Naive thymus-derived CD8-positive, alpha-beta T cell (primary cell): ENCODE measurements at regions not wholly inside any gene's neighbourhood (a gene's known extent, or its start where the extent isn't known, plus 50 kb on each side); places are given as distances from the start of the nearest gene placed in this dataset.
"Not testable (repeated sequence)": the region's sequence is repeated elsewhere in the genome, so short reads cannot be mapped to it uniquely, and the experiment has no call there.

ENCODE experiments used
- ATAC-seq, 2 donors: fragments of 150-1000 bp; cut with Tn5 transposase in 1 of 2; sonication (Bioruptor Pico), chemical (Tn5 transposase) in 1 of 2; 1 replicate in 1 of 2; 2 replicates in 1 of 2; pipeline ENCODE4 v1.10.0; 2021; ENCODE audit warnings: mild to moderate bottlenecking in 2 of 2, moderate library complexity in 2 of 2
- POLR2A ChIA-PET: fragments of 350-600 bp; sonication (Branson Sonifier 250); formaldehyde crosslinking; loops from one replicate; lab custom pipeline; 2021; ENCODE audit warnings: antibody characterized with exemption; lab: Charles Lee
- DNase-seq, 10 donors: peaks; one replicate each; pipeline versions ENCODE4 v3.0.0 to v3.0.0-alpha.2; 2020 to 2022
- H3K27ac Mint-ChIP-seq, 10 donors: one replicate each; pipeline ENCODE4 v1.8.0; 2020 to 2022; ENCODE audit warnings: mild to moderate bottlenecking in 10 of 10, mixed read lengths in 10 of 10, moderate library complexity in 4 of 10, inconsistent platforms in 1 of 10
- H3K27me3 Mint-ChIP-seq, 5 donors: one replicate each; pipeline ENCODE4 v1.8.0; 2021 to 2022; ENCODE audit warnings: mixed read lengths in 5 of 5
- H3K36me3 Mint-ChIP-seq, 3 donors: one replicate each; pipeline ENCODE4 v1.8.0; 2020 to 2022; ENCODE audit warnings: mixed read lengths in 3 of 3, mild to moderate bottlenecking in 2 of 3, inconsistent platforms in 1 of 3
- H3K4me1 Mint-ChIP-seq, 4 donors: one replicate each; pipeline ENCODE4 v1.8.0; 2021 to 2022; ENCODE audit warnings: mixed read lengths in 4 of 4
- H3K4me3 Mint-ChIP-seq, 10 donors: one replicate each; pipeline ENCODE4 v1.8.0; 2020 to 2022; ENCODE audit warnings: mild to moderate bottlenecking in 10 of 10, mixed read lengths in 10 of 10, moderate library complexity in 6 of 10, inconsistent platforms in 1 of 10
- H3K9me3 Mint-ChIP-seq, 9 donors: one replicate each; pipeline ENCODE4 v1.8.0; 2020 to 2022; ENCODE audit warnings: mixed read lengths in 9 of 9, mild to moderate bottlenecking in 3 of 9, inconsistent platforms in 1 of 9, moderate library complexity in 1 of 9

DNA sequence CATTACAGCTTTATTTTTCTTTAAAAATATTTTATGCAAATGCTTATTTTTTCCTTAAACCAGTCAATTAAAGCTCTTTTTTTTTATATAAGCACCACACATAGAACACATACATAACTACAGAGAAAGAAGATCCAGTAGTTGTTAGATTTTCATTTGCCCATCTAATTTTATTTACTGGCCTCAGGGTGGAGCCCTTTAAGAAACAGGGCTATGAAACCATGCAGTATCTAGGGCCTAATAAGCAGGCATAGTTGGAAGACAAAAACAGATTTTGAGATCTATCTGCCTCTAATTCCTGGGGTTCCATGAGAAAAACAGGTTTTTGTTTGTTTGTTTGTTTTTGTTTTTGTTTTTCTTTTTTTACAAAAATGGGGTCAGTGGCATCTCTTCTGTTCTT, 120.6 kb downstream of the BCHE start:
- H3K27ac Mint-ChIP-seq: no peak overlapping the region
- H3K9me3 Mint-ChIP-seq: peaks cover 0 to 11% (median 4%) of the 10 kb centered on the region in 9 donors
- H3K27me3 Mint-ChIP-seq: no peaks in the 10 kb centered on the region
- POLR2A ChIA-PET: no interaction called here
- DNase-seq (no peak), ATAC-seq (no peak)
- H3K4me1 Mint-ChIP-seq: no peaks in the 10 kb centered on the region
- peaks cover 0 to 4% (median 0%) of the 10 kb centered on the region in 3 donors for H3K36me3 Mint-ChIP-seq
- no peak overlapping the region for H3K4me3 Mint-ChIP-seq

DNA sequence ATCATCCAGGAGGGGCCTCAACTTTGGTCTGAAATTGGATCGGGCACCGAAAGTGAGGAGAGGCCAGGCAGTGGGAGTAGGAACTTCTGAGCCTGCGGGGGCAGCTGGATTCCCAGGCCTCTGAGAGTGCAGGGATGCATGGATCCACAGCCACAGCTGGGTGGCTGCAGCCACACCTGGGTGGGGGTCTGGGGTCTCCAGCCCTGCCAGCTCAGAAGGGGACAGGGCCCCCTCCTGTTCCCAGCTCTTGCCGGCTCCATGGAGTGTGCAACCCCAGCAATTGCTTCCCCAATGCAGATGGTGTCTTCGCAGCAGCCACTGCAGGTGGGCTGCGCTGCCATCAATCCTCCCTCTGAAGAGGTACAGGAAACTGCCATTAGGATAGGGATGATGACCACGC, 123.7 kb downstream of the BCHE start:
- no peaks in the 10 kb centered on the region for H3K4me1 Mint-ChIP-seq
- no peaks in the 10 kb centered on the region for H3K36me3 Mint-ChIP-seq
- DNase-seq: no peak
- no peak overlapping the region for H3K4me3 Mint-ChIP-seq
- no peak for ATAC-seq
- H3K9me3 Mint-ChIP-seq: peaks cover 0 to 9% (median 2%) of the 10 kb centered on the region in 9 donors
- no peaks in the 10 kb centered on the region for H3K27me3 Mint-ChIP-seq
- no peak overlapping the region for H3K27ac Mint-ChIP-seq
- POLR2A ChIA-PET: no interaction called here

DNA sequence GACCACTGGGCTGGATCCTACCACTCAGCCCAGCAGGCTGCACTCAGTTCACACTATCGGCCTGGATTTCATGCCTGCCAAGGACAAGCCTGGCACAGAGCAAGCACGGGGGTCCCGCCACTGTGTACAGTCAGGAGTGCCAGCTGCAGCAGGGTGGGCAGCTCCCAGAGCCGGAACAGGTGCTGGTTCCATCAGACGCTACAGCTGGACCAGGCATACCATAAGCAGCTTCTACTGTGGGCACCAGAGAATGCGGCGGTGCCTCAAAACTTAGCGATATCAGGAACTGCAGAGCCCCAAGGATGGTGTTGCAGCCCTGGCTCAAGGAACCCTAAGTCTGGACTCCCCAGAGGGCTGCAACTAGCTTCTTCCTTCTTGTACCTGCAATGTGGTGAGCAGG, 124.8 kb downstream of the BCHE start:
- POLR2A ChIA-PET: no interaction called here
- Mint-ChIP-seq H3K27me3 (no peaks in the 10 kb centered on the region), H3K9me3 (peaks cover 0 to 8% (median 2%) of the 10 kb centered on the region in 9 donors), H3K4me3 (no peak overlapping the region), H3K4me1 (no peaks in the 10 kb centered on the region), H3K27ac (no peak overlapping the region), H3K36me3 (no peaks in the 10 kb centered on the region)
- no peak for DNase-seq
- ATAC-seq: no peak

DNA sequence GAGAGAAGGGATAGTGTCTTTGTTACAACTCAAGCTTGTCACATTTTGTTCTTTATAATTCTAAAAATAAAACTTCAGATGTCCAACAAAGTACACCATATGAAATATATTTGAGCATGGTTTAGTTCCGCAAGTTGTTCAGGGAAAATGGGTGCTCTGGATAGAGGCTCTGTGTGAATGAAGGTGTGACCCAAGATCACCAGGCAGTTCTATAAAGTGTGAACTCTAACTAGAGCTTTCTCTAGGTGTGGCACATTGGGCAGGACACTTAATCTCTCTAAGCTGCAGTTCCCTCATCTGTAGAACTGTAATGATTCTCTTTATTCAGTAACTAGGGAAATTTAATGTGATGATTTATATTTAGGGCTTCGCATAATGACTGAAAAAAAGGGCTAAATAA, 139.3 kb downstream of the BCHE start:
- no peaks in the 10 kb centered on the region for H3K4me1 Mint-ChIP-seq
- no peak overlapping the region for H3K27ac Mint-ChIP-seq
- no peak for DNase-seq
- H3K36me3 Mint-ChIP-seq: peaks cover 0 to 5% (median 0%) of the 10 kb centered on the region in 3 donors
- no peak overlapping the region for H3K4me3 Mint-ChIP-seq
- POLR2A ChIA-PET: no interaction called here
- no peaks in the 10 kb centered on the region for H3K27me3 Mint-ChIP-seq
- no peak for ATAC-seq
- peaks cover 3 to 23% (median 8%) of the 10 kb centered on the region in 9 donors for H3K9me3 Mint-ChIP-seq

DNA sequence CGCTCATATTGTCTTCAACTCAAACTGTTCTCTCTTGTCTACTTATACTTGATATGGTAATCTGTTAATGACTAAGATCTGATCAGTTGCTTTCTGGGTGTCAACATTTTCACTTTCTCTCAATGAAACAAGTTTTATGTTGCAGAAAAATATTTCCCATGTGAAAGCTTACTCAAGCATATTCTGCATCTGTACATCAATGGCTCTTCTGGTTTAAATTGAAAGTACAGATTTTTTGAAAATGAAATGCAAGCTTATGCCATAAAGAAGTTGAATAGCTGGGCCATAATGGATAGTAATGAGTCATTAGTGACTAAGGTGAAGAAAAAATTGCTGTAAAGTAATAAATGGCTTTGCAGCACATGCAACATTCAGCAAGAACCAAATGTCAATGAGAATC, 140.7 kb downstream of the BCHE start:
- H3K4me3 Mint-ChIP-seq: no peak overlapping the region
- peaks cover 4 to 27% (median 12%) of the 10 kb centered on the region in 9 donors for H3K9me3 Mint-ChIP-seq
- peaks cover 0 to 4% (median 0%) of the 10 kb centered on the region in 5 donors for H3K27me3 Mint-ChIP-seq
- H3K4me1 Mint-ChIP-seq: no peaks in the 10 kb centered on the region
- POLR2A ChIA-PET: no interaction called here
- ATAC-seq (no peak), DNase-seq (no peak)
- no peak overlapping the region for H3K27ac Mint-ChIP-seq
- H3K36me3 Mint-ChIP-seq: peaks cover 0 to 10% (median 0%) of the 10 kb centered on the region in 3 donors

DNA sequence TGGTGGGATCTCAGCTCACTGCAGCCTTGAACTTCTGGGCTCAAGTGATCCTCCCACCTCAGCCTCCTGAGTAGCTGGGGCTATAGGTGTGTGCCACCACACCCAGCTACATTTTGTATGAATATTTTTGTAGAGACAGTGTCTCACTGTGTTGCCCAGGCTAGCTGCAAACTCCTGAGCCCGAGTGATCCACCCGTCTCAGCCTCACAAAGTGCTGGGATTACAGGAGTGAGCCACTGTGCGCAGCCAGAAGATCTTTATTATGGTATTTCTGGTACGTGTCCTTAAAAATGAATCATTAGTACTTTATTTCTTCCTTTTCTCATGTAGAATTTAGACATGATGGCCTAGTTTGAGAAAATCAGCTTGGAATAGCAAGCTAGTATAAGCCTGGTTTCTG, 153.3 kb downstream of the BCHE start:
- ATAC-seq: no peak
- Mint-ChIP-seq H3K36me3 (no peaks in the 10 kb centered on the region), H3K4me3 (no peak overlapping the region), H3K27ac (no peak overlapping the region), H3K9me3 (peaks cover 0 to 10% (median 4%) of the 10 kb centered on the region in 9 donors), H3K27me3 (no peaks in the 10 kb centered on the region), H3K4me1 (no peaks in the 10 kb centered on the region)
- DNase-seq: no peak
- POLR2A ChIA-PET: no interaction called here

DNA sequence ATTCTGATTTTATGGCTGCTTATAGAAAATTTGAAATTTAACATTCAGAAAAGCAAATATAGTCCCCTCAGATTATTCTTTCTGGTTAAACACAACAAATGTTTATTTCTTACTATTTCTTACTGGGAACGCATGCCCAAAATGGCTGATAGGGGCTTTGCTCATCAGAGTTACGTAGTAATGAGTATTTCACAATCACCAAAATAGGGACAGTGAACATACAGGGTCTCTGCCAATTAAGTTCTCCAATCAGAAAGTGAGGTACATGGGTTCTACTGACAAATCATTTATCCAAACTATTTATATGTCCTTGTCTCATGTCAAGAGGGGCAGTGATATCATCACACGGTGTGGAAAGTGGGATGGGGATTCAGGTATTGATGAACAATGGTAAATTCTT, 154.5 kb downstream of the BCHE start:
- H3K4me3 Mint-ChIP-seq: no peak overlapping the region
- H3K36me3 Mint-ChIP-seq: no peaks in the 10 kb centered on the region
- no peak for DNase-seq
- no peak overlapping the region for H3K27ac Mint-ChIP-seq
- H3K4me1 Mint-ChIP-seq: no peaks in the 10 kb centered on the region
- ATAC-seq: no peak
- POLR2A ChIA-PET: no interaction called here
- peaks cover 0 to 10% (median 4%) of the 10 kb centered on the region in 9 donors for H3K9me3 Mint-ChIP-seq
- no peaks in the 10 kb centered on the region for H3K27me3 Mint-ChIP-seq

DNA sequence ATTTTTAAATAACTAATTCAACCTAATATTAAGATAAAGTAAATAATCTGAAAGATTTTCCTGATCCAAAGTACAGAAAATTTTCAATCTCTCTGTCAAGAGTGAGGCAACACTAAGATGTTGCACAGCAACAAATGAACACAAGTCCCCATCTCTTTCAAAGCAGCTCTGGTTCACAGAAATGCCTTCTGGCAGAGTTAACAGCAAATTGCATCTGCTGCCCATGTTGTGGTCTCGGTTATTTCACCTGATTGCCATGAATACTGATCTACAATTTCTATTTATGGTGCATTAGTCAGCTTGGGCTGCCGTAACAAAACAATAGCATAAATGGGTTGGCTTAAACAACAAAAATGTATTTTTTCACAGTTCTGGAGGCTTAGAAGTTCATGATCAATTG, 167.3 kb downstream of the BCHE start:
- no peak for ATAC-seq
- POLR2A ChIA-PET: no interaction called here
- Mint-ChIP-seq H3K36me3 (peaks cover 0 to 5% (median 0%) of the 10 kb centered on the region in 3 donors), H3K9me3 (peaks cover 3 to 36% (median 15%) of the 10 kb centered on the region in 9 donors), H3K27ac (no peak overlapping the region), H3K4me1 (no peaks in the 10 kb centered on the region), H3K27me3 (no peaks in the 10 kb centered on the region), H3K4me3 (no peak overlapping the region)
- DNase-seq: no peak

DNA sequence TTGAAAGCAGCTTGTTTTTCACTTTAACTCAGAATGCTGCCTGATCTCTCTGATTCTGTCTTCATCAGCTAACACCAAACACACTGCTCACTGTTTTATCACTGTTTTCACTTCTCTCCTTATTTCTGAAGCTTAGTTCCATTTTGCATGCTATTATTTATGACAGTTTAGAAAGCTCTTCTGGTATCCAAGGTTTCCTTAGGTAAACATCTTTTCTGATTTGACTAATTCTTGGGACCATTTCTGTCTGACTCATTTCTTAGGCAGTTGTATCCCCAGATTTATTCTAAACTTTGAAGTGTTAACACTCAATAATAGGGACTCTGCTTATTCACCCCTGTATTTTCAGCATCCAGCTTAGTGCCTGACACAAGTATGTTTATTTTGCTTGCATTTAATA, 167.7 kb downstream of the BCHE start:
- Mint-ChIP-seq H3K9me3 (peaks cover 0 to 31% (median 12%) of the 10 kb centered on the region in 9 donors), H3K27me3 (no peaks in the 10 kb centered on the region), H3K36me3 (no peaks in the 10 kb centered on the region), H3K4me1 (no peaks in the 10 kb centered on the region), H3K4me3 (no peak overlapping the region), H3K27ac (no peak overlapping the region)
- ATAC-seq (no peak), DNase-seq (no peak)
- POLR2A ChIA-PET: no interaction called here

DNA sequence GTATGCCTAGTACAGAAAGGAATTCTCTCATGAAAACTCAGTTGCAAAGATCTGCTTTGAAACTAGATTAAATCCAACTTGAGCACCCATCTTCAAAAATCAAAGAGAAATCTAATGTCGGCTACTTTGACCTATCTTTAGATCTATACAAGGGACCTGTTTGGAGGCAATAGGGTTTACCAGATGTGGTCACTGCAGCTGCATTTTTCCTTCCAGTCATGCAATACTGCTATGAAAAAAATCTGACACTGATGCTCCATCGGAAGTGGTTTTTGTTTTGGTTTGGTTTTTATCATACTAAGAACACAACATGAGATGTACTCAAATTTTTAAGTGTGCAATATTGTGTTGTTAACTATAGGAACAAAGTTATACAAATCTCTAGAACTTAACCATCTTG, 169.5 kb downstream of the BCHE start:
- no peaks in the 10 kb centered on the region for H3K27me3 Mint-ChIP-seq
- DNase-seq (no peak), ATAC-seq (no peak)
- H3K4me1 Mint-ChIP-seq: no peaks in the 10 kb centered on the region
- H3K27ac Mint-ChIP-seq: no peak overlapping the region
- H3K9me3 Mint-ChIP-seq: peaks cover 0 to 26% (median 7%) of the 10 kb centered on the region in 9 donors
- POLR2A ChIA-PET: no interaction called here
- no peaks in the 10 kb centered on the region for H3K36me3 Mint-ChIP-seq
- H3K4me3 Mint-ChIP-seq: no peak overlapping the region

DNA sequence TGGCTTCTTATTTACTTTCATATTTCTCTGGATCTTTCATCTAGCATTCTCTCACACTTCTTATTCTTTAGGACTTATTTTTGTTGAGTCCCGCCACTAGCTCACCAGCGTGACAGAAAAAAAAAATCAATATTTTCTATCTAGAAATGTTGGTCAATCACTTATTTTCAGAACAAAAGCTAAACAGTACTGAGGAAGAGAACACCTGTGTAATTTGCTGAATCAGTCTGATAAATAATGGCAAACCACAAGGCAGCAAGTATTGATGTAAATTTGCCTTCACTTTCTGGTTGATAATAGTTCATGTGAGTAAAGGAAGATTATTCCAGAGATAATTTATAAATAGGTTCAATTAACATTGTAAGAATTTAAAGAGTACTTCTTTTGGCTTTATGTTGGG, 179.2 kb downstream of the BCHE start:
- Mint-ChIP-seq H3K27me3 (no peaks in the 10 kb centered on the region), H3K36me3 (no peaks in the 10 kb centered on the region), H3K4me1 (no peaks in the 10 kb centered on the region), H3K9me3 (peaks cover 0 to 12% (median 6%) of the 10 kb centered on the region in 9 donors), H3K4me3 (no peak overlapping the region), H3K27ac (no peak overlapping the region)
- POLR2A ChIA-PET: no interaction called here
- ATAC-seq (no peak), DNase-seq (no peak)

DNA sequence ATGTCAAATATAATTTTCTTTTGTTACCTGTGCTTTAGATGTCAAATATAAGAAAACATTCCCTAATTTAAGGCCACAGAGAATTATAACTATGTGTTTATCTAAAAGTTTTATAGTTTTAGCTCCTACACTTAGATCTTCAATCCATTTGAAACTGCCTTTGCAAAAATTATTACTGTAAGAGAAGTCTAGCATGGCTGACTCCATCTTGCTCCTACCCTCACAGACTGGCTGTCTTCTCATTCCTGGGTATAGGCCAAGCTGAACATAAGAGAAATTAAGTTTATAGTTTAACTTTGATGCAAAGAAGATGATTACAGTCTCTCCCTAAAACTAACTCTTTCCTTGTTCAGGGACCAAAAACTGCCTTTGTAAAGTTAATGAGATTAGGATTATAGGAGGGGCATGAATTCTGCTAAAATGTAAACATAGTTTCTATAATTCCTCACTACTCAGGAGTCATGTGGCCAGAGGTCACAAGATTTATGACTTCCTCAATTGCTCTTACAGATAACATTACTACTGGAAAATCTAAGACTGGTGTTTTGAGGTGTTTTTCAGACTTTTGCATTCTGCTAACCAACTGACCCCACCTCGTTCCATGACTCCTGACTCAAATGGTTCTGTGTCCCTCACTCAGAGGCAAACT, 184.0 kb downstream of the BCHE start:
- no peak for DNase-seq
- Mint-ChIP-seq H3K36me3 (no peaks in the 10 kb centered on the region), H3K27ac (no peak overlapping the region), H3K4me1 (no peaks in the 10 kb centered on the region), H3K4me3 (no peak overlapping the region), H3K27me3 (no peaks in the 10 kb centered on the region), H3K9me3 (peaks cover 0 to 14% (median 6%) of the 10 kb centered on the region in 9 donors)
- no peak for ATAC-seq
- POLR2A ChIA-PET: no interaction called here

DNA sequence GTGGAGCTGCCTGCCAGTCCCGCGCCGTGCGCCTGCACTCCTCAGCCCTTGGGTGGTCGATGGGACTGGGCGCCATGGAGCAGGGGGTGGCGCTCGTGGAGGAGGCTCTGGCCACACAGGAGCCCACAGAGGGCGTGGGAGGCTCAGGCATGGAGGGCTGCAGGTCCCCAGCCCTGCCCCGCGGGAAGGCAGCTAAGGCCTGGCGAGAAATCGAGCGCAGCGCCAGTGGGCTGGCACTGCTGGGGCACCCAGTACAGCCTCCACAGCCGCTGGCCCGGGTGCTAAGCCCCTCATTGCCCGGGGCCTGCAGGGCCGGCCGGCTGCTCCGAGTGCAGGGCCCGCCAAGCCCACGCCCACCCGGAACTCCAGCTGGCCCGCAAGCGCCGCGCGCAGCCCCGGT, 187.9 kb downstream of the BCHE start:
- H3K36me3 Mint-ChIP-seq, H3K4me1 Mint-ChIP-seq, DNase-seq, H3K27ac Mint-ChIP-seq, ATAC-seq, H3K27me3 Mint-ChIP-seq, H3K4me3 Mint-ChIP-seq, POLR2A ChIA-PET: not testable (repeated sequence)
- peaks cover 0 to 15% (median 3%) of the 10 kb centered on the region in 9 donors for H3K9me3 Mint-ChIP-seq

DNA sequence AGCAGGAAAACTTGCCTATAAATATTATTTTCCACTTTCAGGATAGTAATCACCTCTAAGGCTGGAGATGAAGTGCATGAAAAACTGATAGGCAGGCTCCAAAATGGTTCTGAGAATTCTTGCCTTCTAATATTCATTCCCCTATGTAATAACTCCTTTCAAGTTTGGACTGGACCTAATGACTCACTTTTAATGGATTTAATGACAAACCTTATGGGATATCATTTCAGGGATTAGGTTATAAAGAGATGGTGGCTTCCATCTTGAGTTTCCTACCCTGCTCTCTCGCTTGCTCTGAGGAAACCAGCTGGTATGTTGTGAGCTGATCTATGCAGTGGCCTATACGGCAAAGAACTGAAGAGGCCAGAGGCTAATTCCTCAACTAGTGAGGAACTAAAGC, 192.0 kb downstream of the BCHE start:
- Mint-ChIP-seq H3K4me1 (no peaks in the 10 kb centered on the region), H3K36me3 (no peaks in the 10 kb centered on the region), H3K27ac (no peak overlapping the region), H3K4me3 (no peak overlapping the region), H3K27me3 (no peaks in the 10 kb centered on the region), H3K9me3 (peaks cover 0 to 20% (median 6%) of the 10 kb centered on the region in 9 donors)
- DNase-seq (no peak), ATAC-seq (no peak)
- POLR2A ChIA-PET: no interaction called here
